Neural progenitor cell (in vitro differentiated cells): ENCODE measurements at regions not wholly inside any gene's neighbourhood (a gene's known extent, or its start where the extent isn't known, plus 50 kb on each side); places are given as distances from the start of the nearest gene placed in this dataset.

Experiments used
- DNase-seq: peaks from one replicate; pipeline ENCODE4 v3.0.0-alpha.2; 2016; ENCODE audit warnings: low spot score
- H2AFZ ChIP-seq: fragments of 200-600 bp; sonication (generic); replicated peaks from 2 replicates; pipeline ENCODE4 v1.6.1; 2016; ENCODE audit warnings: antibody characterized with exemption
- H3F3A ChIP-seq: fragments of 200-600 bp; sonication (generic); 2 replicates; pipeline ENCODE4 v1.6.1; 2016; ENCODE audit warnings: antibody characterized with exemption, low read depth
- H3K27ac ChIP-seq: fragments of 200-600 bp; sonication (generic); 2 replicates; pipeline ENCODE4 v1.5.1; 2016; ENCODE audit warnings: mild to moderate bottlenecking
- H3K27me3 ChIP-seq: fragments of 200-600 bp; sonication (generic); 2 replicates; pipeline ENCODE4 v1.6.1; 2016; ENCODE audit warnings: mild to moderate bottlenecking, moderate library complexity
- H3K36me3 ChIP-seq: fragments of 200-600 bp; sonication (generic); 2 replicates; pipeline ENCODE4 v1.5.1; 2016
- H3K4me1 ChIP-seq: fragments of 200-600 bp; sonication (generic); 2 replicates; pipeline ENCODE4 v1.6.1; 2016; ENCODE audit warnings: mixed run types
- H3K4me2 ChIP-seq: fragments of 200-600 bp; sonication (generic); 2 replicates; pipeline ENCODE4 v1.6.1; 2016
- H3K4me3 ChIP-seq: fragments of 200-600 bp; sonication (generic); 2 replicates; pipeline ENCODE4 v1.5.1; 2016
- H3K79me2 ChIP-seq: fragments of 200-600 bp; sonication (generic); 2 replicates; pipeline ENCODE4 v1.6.1; 2016; ENCODE audit warnings: low read depth
- H3K9ac ChIP-seq: fragments of 200-600 bp; sonication (generic); 2 replicates; pipeline ENCODE4 v1.6.1; 2016
- H3K9me3 ChIP-seq: fragments of 200-600 bp; sonication (generic); 2 replicates; pipeline ENCODE4 v1.5.1; 2016; ENCODE audit warnings: low read depth
- H4K20me1 ChIP-seq: fragments of 200-600 bp; sonication (generic); 2 replicates; pipeline ENCODE4 v1.6.1; 2016; ENCODE audit warnings: low read depth
- H3K27ac Mint-ChIP-seq: 3 replicates; pipeline ENCODE4 v1.8.0; 2021; ENCODE audit warnings: mixed read lengths
- H3K27me3 Mint-ChIP-seq: 2 replicates; pipeline ENCODE4 v1.8.0; 2022; ENCODE audit warnings: low read depth, mild to moderate bottlenecking, inconsistent platforms, moderate library complexity, mixed read lengths; ENCODE audit not compliant: insufficient read depth
- H3K36me3 Mint-ChIP-seq: 3 replicates; pipeline ENCODE4 v1.8.0; 2021; ENCODE audit warnings: mixed read lengths
- H3K4me1 Mint-ChIP-seq: 3 replicates; pipeline ENCODE4 v1.8.0; 2021; ENCODE audit warnings: mixed read lengths
- H3K4me3 Mint-ChIP-seq: 3 replicates; pipeline ENCODE4 v1.8.0; 2021; ENCODE audit warnings: mild to moderate bottlenecking, moderate library complexity, mixed read lengths
- H3K9me3 Mint-ChIP-seq: 3 replicates; pipeline ENCODE4 v1.8.0; 2020; ENCODE audit warnings: mixed read lengths
- CTCF ChIP-seq: fragments of 200-600 bp; sonication (generic); IDR thresholded peaks from 2 replicates; pipeline ENCODE4 v1.5.1; 2017; ENCODE audit warnings: antibody characterized with exemption, mild to moderate bottlenecking
- EZH2 ChIP-seq: fragments of 200-600 bp; sonication (generic); IDR thresholded peaks from 2 replicates; pipeline ENCODE4 v1.6.1; 2017; ENCODE audit warnings: antibody characterized with exemption, mild to moderate bottlenecking, moderate library complexity
- EZH2phosphoT487 ChIP-seq: fragments of 200-600 bp; sonication (generic); IDR thresholded peaks from 2 replicates; pipeline ENCODE4 v1.6.1; 2017; ENCODE audit warnings: antibody characterized with exemption

GRCh38 chr2:106572541-106573450 is 85.6 kb downstream of the CD8B2 start:
- no peak overlapping the region for H3K9ac ChIP-seq
- no peak overlapping the region for H3K27ac Mint-ChIP-seq
- H3F3A ChIP-seq, result no peaks in the 10 kb centered on the region
- peaks cover 24% of the 10 kb centered on the region for H3K4me1 Mint-ChIP-seq
- no peak for TF ChIP-seq EZH2phosphoT487
- TF ChIP-seq EZH2, result no peak
- TF ChIP-seq CTCF, result peak; percentile 88
- H4K20me1 ChIP-seq, result no peaks in the 10 kb centered on the region
- H3K27ac ChIP-seq, result no peak overlapping the region
- peak; percentile 60 for DNase-seq
- no peaks in the 10 kb centered on the region for H3K9me3 ChIP-seq
- no peak overlapping the region for H2AFZ ChIP-seq
- H3K36me3 Mint-ChIP-seq, result no peaks in the 10 kb centered on the region
- H3K4me1 ChIP-seq, result peaks cover 4% of the 10 kb centered on the region
- no peak overlapping the region for H3K4me2 ChIP-seq
- no peaks in the 10 kb centered on the region for H3K79me2 ChIP-seq
- H3K9me3 Mint-ChIP-seq, result peaks cover 2% of the 10 kb centered on the region
- no peak overlapping the region for H3K4me3 ChIP-seq
- H3K36me3 ChIP-seq, result no peaks in the 10 kb centered on the region
- H3K4me3 Mint-ChIP-seq, result no peak overlapping the region
- no peaks in the 10 kb centered on the region for H3K27me3 ChIP-seq
- peaks cover 24% of the 10 kb centered on the region for H3K27me3 Mint-ChIP-seq

- no peak overlapping the region for H3K4me3 Mint-ChIP-seq
- H2AFZ ChIP-seq, result no peak overlapping the region
- peaks cover 2% of the 10 kb centered on the region for H3K9me3 Mint-ChIP-seq
- H3K4me1 Mint-ChIP-seq, result peaks cover 24% of the 10 kb centered on the region
- H3K36me3 ChIP-seq, result no peaks in the 10 kb centered on the region
- H3K27ac Mint-ChIP-seq, result no peak overlapping the region
- H3K4me1 ChIP-seq, result peaks cover 4% of the 10 kb centered on the region
- H3K4me3 ChIP-seq, result no peak overlapping the region
- H3K36me3 Mint-ChIP-seq, result no peaks in the 10 kb centered on the region
- H3F3A ChIP-seq, result no peaks in the 10 kb centered on the region
- H3K4me2 ChIP-seq, result no peak overlapping the region
- no peak overlapping the region for H3K27ac ChIP-seq
- H3K9me3 ChIP-seq, result no peaks in the 10 kb centered on the region
- H3K27me3 Mint-ChIP-seq, result peaks cover 20% of the 10 kb centered on the region
- H4K20me1 ChIP-seq, result no peaks in the 10 kb centered on the region
- no peaks in the 10 kb centered on the region for H3K79me2 ChIP-seq
- no peak overlapping the region for H3K9ac ChIP-seq
- no peaks in the 10 kb centered on the region for H3K27me3 ChIP-seq
- DNase-seq, result no peak
- TF ChIP-seq CTCF (no peak), EZH2 (no peak), EZH2phosphoT487 (no peak)
Measured at GRCh38 chr2:106573773-106574172, 86.6 kb downstream of the CD8B2 start.

- Histone ChIP-seq H3K27me3 (peaks cover 14% of the 10 kb centered on the region), H3K27ac (no peak overlapping the region)
- no peak overlapping the region for H3K4me3 Mint-ChIP-seq
Measured at GRCh38 chr2:106575955-106576354, 88.8 kb downstream of the CD8B2 start.

More at GRCh38 chr2:106575955-106576354, 88.8 kb downstream of the CD8B2 start:
- H3K36me3 ChIP-seq, result no peaks in the 10 kb centered on the region
- TF ChIP-seq EZH2 (no peak), CTCF (no peak), EZH2phosphoT487 (no peak)
- Mint-ChIP-seq H3K27me3 (peaks cover 17% of the 10 kb centered on the region), H3K9me3 (peaks cover 2% of the 10 kb centered on the region), H3K36me3 (no peaks in the 10 kb centered on the region), H3K4me1 (peaks cover 31% of the 10 kb centered on the region), H3K27ac (no peak overlapping the region)
- H3K9me3 ChIP-seq, result no peaks in the 10 kb centered on the region
- H3F3A ChIP-seq, result no peaks in the 10 kb centered on the region
- no peaks in the 10 kb centered on the region for H3K79me2 ChIP-seq
- H4K20me1 ChIP-seq, result no peaks in the 10 kb centered on the region
- peak; percentile 73 for DNase-seq
- H3K4me2 ChIP-seq, result peak overlapping the region; percentile 45
- peaks cover 4% of the 10 kb centered on the region for H3K4me1 ChIP-seq
- no peak overlapping the region for H3K4me3 ChIP-seq
- no peak overlapping the region for H3K9ac ChIP-seq
- peak overlapping the region; percentile 64 for H2AFZ ChIP-seq
